MM.1S (cell line): ENCODE measurements at regions not wholly inside any gene's neighbourhood (a gene's known extent, or its start where the extent isn't known, plus 50 kb on each side); places are given as distances from the start of the nearest gene placed in this dataset.

Experiments used
- EZH2 ChIP-seq: fragments of 300-600 bp; sonication (generic); optimal IDR thresholded peaks from 2 replicates; pipeline ENCODE3; 2017; ENCODE audit warnings: low read depth, mild to moderate bottlenecking, antibody characterized with exemption, low read length, mixed read lengths
- TF ChIP-seq, protein P1 (sequence below): fragments of 300-600 bp; sonication (generic); IDR thresholded peaks from 2 replicates; pipeline ENCODE4 v1.5.1; 2016; ENCODE audit warnings: antibody characterized with exemption, low read length, mixed read lengths

DNA sequence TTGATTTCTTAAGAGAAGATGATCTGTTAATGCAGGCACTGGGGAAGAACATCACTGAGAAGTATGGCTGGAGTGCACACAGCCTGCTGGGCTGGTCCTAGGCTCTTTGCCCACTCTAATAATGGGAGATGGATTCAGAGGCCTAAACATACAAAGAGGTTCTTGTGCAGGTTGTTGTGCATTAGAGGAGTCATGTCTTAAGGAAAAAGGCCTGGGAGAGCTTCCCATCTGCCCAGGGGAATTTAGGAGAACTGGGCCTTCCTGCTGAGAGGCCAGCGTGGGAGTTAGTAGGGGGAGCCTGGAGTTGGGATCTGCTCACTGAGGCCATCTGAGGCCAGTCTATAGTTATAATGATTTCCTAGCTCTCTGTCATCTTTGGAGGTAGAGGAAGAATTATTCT, 126.7 kb downstream of the TLR5 start:
- TF ChIP-seq, protein P1, sequence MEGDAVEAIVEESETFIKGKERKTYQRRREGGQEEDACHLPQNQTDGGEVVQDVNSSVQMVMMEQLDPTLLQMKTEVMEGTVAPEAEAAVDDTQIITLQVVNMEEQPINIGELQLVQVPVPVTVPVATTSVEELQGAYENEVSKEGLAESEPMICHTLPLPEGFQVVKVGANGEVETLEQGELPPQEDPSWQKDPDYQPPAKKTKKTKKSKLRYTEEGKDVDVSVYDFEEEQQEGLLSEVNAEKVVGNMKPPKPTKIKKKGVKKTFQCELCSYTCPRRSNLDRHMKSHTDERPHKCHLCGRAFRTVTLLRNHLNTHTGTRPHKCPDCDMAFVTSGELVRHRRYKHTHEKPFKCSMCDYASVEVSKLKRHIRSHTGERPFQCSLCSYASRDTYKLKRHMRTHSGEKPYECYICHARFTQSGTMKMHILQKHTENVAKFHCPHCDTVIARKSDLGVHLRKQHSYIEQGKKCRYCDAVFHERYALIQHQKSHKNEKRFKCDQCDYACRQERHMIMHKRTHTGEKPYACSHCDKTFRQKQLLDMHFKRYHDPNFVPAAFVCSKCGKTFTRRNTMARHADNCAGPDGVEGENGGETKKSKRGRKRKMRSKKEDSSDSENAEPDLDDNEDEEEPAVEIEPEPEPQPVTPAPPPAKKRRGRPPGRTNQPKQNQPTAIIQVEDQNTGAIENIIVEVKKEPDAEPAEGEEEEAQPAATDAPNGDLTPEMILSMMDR = no peak
- TF ChIP-seq EZH2 = no peak
